ENCODE measurements at regions not wholly inside any gene's neighbourhood (a gene's known extent, or its start where the extent isn't known, plus 50 kb on each side); places are given as distances from the start of the nearest gene placed in this dataset.

- H4K20me1 ChIP-seq (replicated peaks; ENCODE audit: insufficient read depth) = no peaks in the 10 kb centered on the region
- H2AFZ ChIP-seq = no peak overlapping the region; the same call in 1 of the 2 replicates
- no peaks in the 10 kb centered on the region for H3K36me3 ChIP-seq (ENCODE audit: insufficient read depth)
- no peak overlapping the region for H3K4me3 ChIP-seq
- 0 out of 2 replicates have a peak, but pooled peaks cover 3% of the 10 kb centered on the region for H3K9me2 ChIP-seq (ENCODE audit: insufficient read depth)
- H3F3A ChIP-seq (replicated peaks; ENCODE audit: low read depth) = no peaks in the 10 kb centered on the region
- no peak overlapping the region for H3K27ac ChIP-seq (ENCODE audit: low read depth)
- Mint-ChIP-seq H3K4me1 (peaks cover 17% of the 10 kb centered on the region; the same call in 2 of the 3 replicates), H3K36me3 (ENCODE audit: low read depth) (no peaks in the 10 kb centered on the region), H3K9me3 (no peaks in the 10 kb centered on the region), H3K4me3 (no peak overlapping the region), H3K27me3 (ENCODE audit: insufficient read depth, low read depth, poor library complexity) (no peaks in the 10 kb centered on the region), H3K27ac (no peak overlapping the region)
- H3K79me2 ChIP-seq (replicated peaks; ENCODE audit: insufficient read depth) = no peaks in the 10 kb centered on the region
- TF ChIP-seq EZH2phosphoT487 (IDR thresholded peaks at IDR 0.05; ENCODE audit: unreplicated experiment) = no peak
- no peak for TF ChIP-seq POLR2AphosphoS5 (IDR thresholded peaks at IDR 0.05; ENCODE audit: low read depth)
- peak; percentile 30 to 55; a peak in 3 of 4 replicates for TF ChIP-seq CTCF (conservative IDR thresholded peaks at IDR 0.05; ENCODE audit: low read depth in 2 of 2)
- TF ChIP-seq, protein P1, sequence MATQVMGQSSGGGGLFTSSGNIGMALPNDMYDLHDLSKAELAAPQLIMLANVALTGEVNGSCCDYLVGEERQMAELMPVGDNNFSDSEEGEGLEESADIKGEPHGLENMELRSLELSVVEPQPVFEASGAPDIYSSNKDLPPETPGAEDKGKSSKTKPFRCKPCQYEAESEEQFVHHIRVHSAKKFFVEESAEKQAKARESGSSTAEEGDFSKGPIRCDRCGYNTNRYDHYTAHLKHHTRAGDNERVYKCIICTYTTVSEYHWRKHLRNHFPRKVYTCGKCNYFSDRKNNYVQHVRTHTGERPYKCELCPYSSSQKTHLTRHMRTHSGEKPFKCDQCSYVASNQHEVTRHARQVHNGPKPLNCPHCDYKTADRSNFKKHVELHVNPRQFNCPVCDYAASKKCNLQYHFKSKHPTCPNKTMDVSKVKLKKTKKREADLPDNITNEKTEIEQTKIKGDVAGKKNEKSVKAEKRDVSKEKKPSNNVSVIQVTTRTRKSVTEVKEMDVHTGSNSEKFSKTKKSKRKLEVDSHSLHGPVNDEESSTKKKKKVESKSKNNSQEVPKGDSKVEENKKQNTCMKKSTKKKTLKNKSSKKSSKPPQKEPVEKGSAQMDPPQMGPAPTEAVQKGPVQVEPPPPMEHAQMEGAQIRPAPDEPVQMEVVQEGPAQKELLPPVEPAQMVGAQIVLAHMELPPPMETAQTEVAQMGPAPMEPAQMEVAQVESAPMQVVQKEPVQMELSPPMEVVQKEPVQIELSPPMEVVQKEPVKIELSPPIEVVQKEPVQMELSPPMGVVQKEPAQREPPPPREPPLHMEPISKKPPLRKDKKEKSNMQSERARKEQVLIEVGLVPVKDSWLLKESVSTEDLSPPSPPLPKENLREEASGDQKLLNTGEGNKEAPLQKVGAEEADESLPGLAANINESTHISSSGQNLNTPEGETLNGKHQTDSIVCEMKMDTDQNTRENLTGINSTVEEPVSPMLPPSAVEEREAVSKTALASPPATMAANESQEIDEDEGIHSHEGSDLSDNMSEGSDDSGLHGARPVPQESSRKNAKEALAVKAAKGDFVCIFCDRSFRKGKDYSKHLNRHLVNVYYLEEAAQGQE (IDR thresholded peaks at IDR 0.05; ENCODE audit: unreplicated experiment) = no peak
- TF ChIP-seq ZNF462 (CRISPR knock-in tag; IDR thresholded peaks at IDR 0.05) = peak; percentile 37; the same call in 1 of the 2 replicates
- TF ChIP-seq JUNB (IDR thresholded peaks at IDR 0.05; ENCODE audit: unreplicated experiment) = no peak
- no peak for TF ChIP-seq STAT1 (IDR thresholded peaks at IDR 0.05; ENCODE audit: unreplicated experiment)
- no peak for TF ChIP-seq EZH2 (IDR thresholded peaks at IDR 0.05; ENCODE audit: low read depth, unreplicated experiment)
- TF ChIP-seq, protein P2, sequence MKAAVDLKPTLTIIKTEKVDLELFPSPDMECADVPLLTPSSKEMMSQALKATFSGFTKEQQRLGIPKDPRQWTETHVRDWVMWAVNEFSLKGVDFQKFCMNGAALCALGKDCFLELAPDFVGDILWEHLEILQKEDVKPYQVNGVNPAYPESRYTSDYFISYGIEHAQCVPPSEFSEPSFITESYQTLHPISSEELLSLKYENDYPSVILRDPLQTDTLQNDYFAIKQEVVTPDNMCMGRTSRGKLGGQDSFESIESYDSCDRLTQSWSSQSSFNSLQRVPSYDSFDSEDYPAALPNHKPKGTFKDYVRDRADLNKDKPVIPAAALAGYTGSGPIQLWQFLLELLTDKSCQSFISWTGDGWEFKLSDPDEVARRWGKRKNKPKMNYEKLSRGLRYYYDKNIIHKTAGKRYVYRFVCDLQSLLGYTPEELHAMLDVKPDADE (IDR thresholded peaks at IDR 0.05) = no peak
- no peak for TF ChIP-seq ZNF114 (CRISPR knock-in tag; IDR thresholded peaks at IDR 0.05)
- no peak for TF ChIP-seq ZNF331 (CRISPR knock-in tag; IDR thresholded peaks at IDR 0.05; ENCODE audit: low read depth)
- no peak for TF ChIP-seq NANOG (IDR thresholded peaks at IDR 0.05; ENCODE audit: borderline replicate concordance)
- TF ChIP-seq CREB1 (CRISPR knock-in tag; IDR thresholded peaks at IDR 0.05; ENCODE audit: low read depth) = no peak
- peak; percentile 100 for ATAC-seq
- DNase-seq (ENCODE audit: low spot score) = peak; percentile 71
- peak overlapping the region; percentile 9; the same call in 1 of the 2 replicates for H3K4me2 ChIP-seq
- H3K27me3 ChIP-seq (ENCODE audit: insufficient read depth) = no peaks in the 10 kb centered on the region
- H3K4me1 ChIP-seq (ENCODE audit: insufficient read depth) = peaks cover 13% of the 10 kb centered on the region; the same call in 1 of the 2 replicates
Measured at GRCh38 chr9:17082343-17083064, 52.3 kb upstream of the CNTLN start.
